HG02588 (cell line): ENCODE measurements at regions not wholly inside any gene's neighbourhood (a gene's known extent, or its start where the extent isn't known, plus 50 kb on each side); places are given as distances from the start of the nearest gene placed in this dataset.

Experiments
- ATAC-seq: cut with Tn5 transposase; IDR thresholded peaks from one replicate; pipeline ENCODE4 v1.9.1; 2021; ENCODE audit warnings: mild to moderate bottlenecking, moderate library complexity; ENCODE audit not compliant: unreplicated experiment

- no peak for ATAC-seq
Measured at GRCh38 chr13:73902847-73903246, 231.4 kb downstream of the KLF12 start.

- ATAC-seq = no peak
Measured at GRCh38 chr13:73902296-73902695, 231.9 kb downstream of the KLF12 start.

GRCh38 chr13:73901324-73902068, 232.7 kb downstream of the KLF12 start:
- ATAC-seq = no peak

- no peak for ATAC-seq
Measured at GRCh38 chr13:73900591-73900990, 233.6 kb downstream of the KLF12 start.

GRCh38 chr13:73898899-73899298, 235.3 kb downstream of the KLF12 start:
- no peak for ATAC-seq

- ATAC-seq = no peak
Measured at GRCh38 chr13:73898276-73898675, 235.9 kb downstream of the KLF12 start.

GRCh38 chr13:73894995-73895571, 239.1 kb downstream of the KLF12 start:
- ATAC-seq = no peak

GRCh38 chr13:73893833-73894232, 240.4 kb downstream of the KLF12 start:
- ATAC-seq = no peak

- no peak for ATAC-seq
Measured at GRCh38 chr13:73891805-73892204, 242.4 kb downstream of the KLF12 start.

GRCh38 chr13:73883162-73883561, 251.0 kb downstream of the KLF12 start:
- no peak for ATAC-seq

GRCh38 chr13:73880365-73880764, 253.8 kb downstream of the KLF12 start:
- no peak for ATAC-seq

- no peak for ATAC-seq
Measured at GRCh38 chr13:73879346-73880015, 254.7 kb downstream of the KLF12 start.

GRCh38 chr13:73877399-73877798, 256.8 kb downstream of the KLF12 start:
- no peak for ATAC-seq

GRCh38 chr13:73876323-73876722, 257.9 kb downstream of the KLF12 start:
- no peak for ATAC-seq

- ATAC-seq = no peak
Measured at GRCh38 chr13:73873940-73874830, 260.0 kb downstream of the KLF12 start.

- ATAC-seq = no peak
Measured at GRCh38 chr13:73872397-73872796, 261.8 kb downstream of the KLF12 start.

- no peak for ATAC-seq
Measured at GRCh38 chr13:73870970-73871935, 263.0 kb downstream of the KLF12 start.

GRCh38 chr13:73870036-73870741, 264.0 kb downstream of the KLF12 start:
- ATAC-seq = no peak

- ATAC-seq = no peak
Measured at GRCh38 chr13:73865027-73865426, 269.2 kb downstream of the KLF12 start.
